ENCODE measurements at regions not wholly inside any gene's neighbourhood (a gene's known extent, or its start where the extent isn't known, plus 50 kb on each side); places are given as distances from the start of the nearest gene placed in this dataset.

GRCh38 chr11:10914050-10914449 lies 56.2 kb upstream of the ZBED5 start:
- no peak for TF ChIP-seq CTCF (conservative IDR thresholded peaks at IDR 0.05 in 1 of 2, IDR thresholded peaks at IDR 0.05 in 1 of 2; ENCODE audit: extremely low read depth in 1 of 2, insufficient read depth in 1 of 2, low read depth in 1 of 2, low read length in 2 of 2)
- TF ChIP-seq EZH2 (IDR thresholded peaks at IDR 0.05; ENCODE audit: borderline replicate concordance, low read length) = no peak
